Liver (tissue), 3 donors: ENCODE measurements at regions not wholly inside any gene's neighbourhood (a gene's known extent, or its start where the extent isn't known, plus 50 kb on each side); places are given as distances from the start of the nearest gene placed in this dataset.

Experiments used
- EGR1 ChIP-seq, 2 donors: IDR thresholded peaks; 2 replicates each; pipeline ENCODE4 v1.6.1; 2016 to 2018; ENCODE audit warnings: antibody characterized with exemption in 2 of 2, low read depth in 2 of 2
- JUND ChIP-seq, 2 donors: IDR thresholded peaks; 2 replicates each; pipeline ENCODE4 v1.6.1; 2016; ENCODE audit warnings: antibody characterized with exemption in 2 of 2
- SP1 ChIP-seq: IDR thresholded peaks from 2 replicates; pipeline ENCODE4 v1.6.1; 2018; ENCODE audit warnings: antibody characterized with exemption, mild to moderate bottlenecking
- TAF1 ChIP-seq: conservative IDR thresholded peaks from 2 replicates; pipeline ENCODE4 v1.6.1; 2016; ENCODE audit warnings: antibody characterized with exemption, mild to moderate bottlenecking
- TF ChIP-seq, protein P1 (sequence below): fragments of 150-350 bp; IDR thresholded peaks from 2 replicates; pipeline ENCODE4 v1.5.1; 2017; ENCODE audit warnings: improper control_type of control experiment, low read depth, low read length; ENCODE audit not compliant: missing input control
- donor health status: healthy.
- donor health status: healthy.

DNA sequence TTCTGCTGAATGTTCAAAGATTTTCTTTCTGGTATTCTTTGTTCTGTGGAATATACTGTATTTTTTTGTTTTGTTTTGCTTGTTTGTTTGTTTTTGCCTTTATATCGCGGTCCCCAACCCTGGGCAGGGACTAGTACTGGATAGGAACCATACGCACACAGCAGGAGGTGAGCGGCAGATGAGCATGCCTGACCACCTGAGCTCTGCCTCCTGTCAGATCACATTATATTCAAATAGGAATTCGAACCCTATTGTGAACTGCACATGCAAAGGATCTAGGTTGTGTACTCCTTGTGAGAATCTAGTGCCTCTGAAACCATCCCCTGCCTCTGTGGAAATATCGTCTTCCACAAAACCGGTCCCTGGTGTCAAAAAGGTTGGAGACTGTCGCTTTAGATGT lies 83.3 kb upstream of the ANO3 start:
- TF ChIP-seq, protein P1, sequence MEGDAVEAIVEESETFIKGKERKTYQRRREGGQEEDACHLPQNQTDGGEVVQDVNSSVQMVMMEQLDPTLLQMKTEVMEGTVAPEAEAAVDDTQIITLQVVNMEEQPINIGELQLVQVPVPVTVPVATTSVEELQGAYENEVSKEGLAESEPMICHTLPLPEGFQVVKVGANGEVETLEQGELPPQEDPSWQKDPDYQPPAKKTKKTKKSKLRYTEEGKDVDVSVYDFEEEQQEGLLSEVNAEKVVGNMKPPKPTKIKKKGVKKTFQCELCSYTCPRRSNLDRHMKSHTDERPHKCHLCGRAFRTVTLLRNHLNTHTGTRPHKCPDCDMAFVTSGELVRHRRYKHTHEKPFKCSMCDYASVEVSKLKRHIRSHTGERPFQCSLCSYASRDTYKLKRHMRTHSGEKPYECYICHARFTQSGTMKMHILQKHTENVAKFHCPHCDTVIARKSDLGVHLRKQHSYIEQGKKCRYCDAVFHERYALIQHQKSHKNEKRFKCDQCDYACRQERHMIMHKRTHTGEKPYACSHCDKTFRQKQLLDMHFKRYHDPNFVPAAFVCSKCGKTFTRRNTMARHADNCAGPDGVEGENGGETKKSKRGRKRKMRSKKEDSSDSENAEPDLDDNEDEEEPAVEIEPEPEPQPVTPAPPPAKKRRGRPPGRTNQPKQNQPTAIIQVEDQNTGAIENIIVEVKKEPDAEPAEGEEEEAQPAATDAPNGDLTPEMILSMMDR: no peak
- TF ChIP-seq EGR1 (IDR thresholded peaks at IDR 0.05; ENCODE audit: low read depth in 2 of 2) (no peak), SP1 (no peak), TAF1 (no peak), JUND (IDR thresholded peaks at IDR 0.05) (no peak)
